GM12891 (cell line): ENCODE measurements at regions not wholly inside any gene's neighbourhood (a gene's known extent, or its start where the extent isn't known, plus 50 kb on each side); places are given as distances from the start of the nearest gene placed in this dataset.

ENCODE experiments used
- PAX5 ChIP-seq: IDR thresholded peaks from 2 replicates; pipeline ENCODE4 v1.6.1; 2011; ENCODE audit warnings: low read length, moderate library complexity, mild to moderate bottlenecking; ENCODE audit not compliant: insufficient read depth, severe bottlenecking
- POLR2A ChIP-seq: IDR thresholded peaks from 2 replicates; pipeline ENCODE4 v1.6.1; 2011; ENCODE audit warnings: low read depth, low read length, control low read depth
- POLR2AphosphoS5 ChIP-seq: IDR thresholded peaks from 2 replicates; pipeline ENCODE4 v1.6.1; 2011; ENCODE audit warnings: low read depth, low read length, control low read depth
- SPI1 ChIP-seq: IDR thresholded peaks from 2 replicates; pipeline ENCODE4 v1.6.1; 2011; ENCODE audit warnings: low read depth, low read length, control low read depth
- TAF1 ChIP-seq: IDR thresholded peaks from 2 replicates; pipeline ENCODE4 v1.6.1; 2011; ENCODE audit warnings: low read depth, low read length, control low read depth

DNA sequence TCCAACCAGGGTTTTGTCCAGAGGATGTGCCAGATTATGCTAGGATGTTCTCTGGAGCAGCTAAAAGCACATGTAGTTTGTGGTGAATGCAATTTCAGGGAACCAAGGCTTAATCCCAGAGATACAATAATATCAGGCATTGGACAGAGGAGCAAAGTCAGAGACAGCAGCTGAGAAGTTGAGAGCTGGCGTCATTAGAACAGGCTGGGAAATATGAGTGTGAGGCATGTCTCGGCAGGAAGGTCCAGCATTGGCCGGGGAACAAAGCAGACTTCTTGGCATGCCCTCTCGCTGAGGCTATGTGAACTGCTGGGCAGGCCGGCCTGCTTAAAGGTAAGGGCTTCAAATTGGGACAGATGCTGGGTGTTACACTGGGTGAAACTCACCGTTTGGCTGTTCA, 125.4 kb downstream of the CAND1 start:
- TF ChIP-seq TAF1 (no peak), POLR2AphosphoS5 (no peak), PAX5 (no peak), SPI1 (no peak), POLR2A (no peak)
